ENCODE measurements at regions not wholly inside any gene's neighbourhood (a gene's known extent, or its start where the extent isn't known, plus 50 kb on each side); places are given as distances from the start of the nearest gene placed in this dataset.

DNA sequence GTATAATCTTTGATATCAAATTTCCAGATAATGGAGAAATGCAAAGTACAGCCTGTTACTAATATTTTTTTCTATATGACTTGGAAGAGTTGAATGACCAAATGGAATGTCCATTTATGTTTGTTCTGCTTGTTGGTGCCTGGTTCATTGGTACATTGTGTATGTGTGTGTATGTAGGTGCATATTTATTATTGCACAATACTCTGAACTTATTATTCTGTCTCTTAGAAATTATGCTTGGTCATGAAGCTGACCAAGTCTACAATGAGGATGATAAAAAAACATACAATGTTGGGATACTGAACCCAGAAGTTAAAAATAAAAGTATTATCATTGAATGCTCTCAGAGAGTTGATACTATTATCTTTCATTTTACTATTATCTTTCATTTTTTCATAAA is 706.3 kb downstream of the KCTD16 start:
- TF ChIP-seq, protein P1, sequence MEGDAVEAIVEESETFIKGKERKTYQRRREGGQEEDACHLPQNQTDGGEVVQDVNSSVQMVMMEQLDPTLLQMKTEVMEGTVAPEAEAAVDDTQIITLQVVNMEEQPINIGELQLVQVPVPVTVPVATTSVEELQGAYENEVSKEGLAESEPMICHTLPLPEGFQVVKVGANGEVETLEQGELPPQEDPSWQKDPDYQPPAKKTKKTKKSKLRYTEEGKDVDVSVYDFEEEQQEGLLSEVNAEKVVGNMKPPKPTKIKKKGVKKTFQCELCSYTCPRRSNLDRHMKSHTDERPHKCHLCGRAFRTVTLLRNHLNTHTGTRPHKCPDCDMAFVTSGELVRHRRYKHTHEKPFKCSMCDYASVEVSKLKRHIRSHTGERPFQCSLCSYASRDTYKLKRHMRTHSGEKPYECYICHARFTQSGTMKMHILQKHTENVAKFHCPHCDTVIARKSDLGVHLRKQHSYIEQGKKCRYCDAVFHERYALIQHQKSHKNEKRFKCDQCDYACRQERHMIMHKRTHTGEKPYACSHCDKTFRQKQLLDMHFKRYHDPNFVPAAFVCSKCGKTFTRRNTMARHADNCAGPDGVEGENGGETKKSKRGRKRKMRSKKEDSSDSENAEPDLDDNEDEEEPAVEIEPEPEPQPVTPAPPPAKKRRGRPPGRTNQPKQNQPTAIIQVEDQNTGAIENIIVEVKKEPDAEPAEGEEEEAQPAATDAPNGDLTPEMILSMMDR (IDR thresholded peaks at IDR 0.05; ENCODE audit: low read length), result no peak
- no peak for TF ChIP-seq EZH2 (IDR thresholded peaks at IDR 0.05; ENCODE audit: borderline replicate concordance, low read length)

Data from OCI-LY1 (cell line).